ENCODE measurements at regions not wholly inside any gene's neighbourhood (a gene's known extent, or its start where the extent isn't known, plus 50 kb on each side); places are given as distances from the start of the nearest gene placed in this dataset.
"Not testable (repeated sequence)": the region's sequence is repeated elsewhere in the genome, so short reads cannot be mapped to it uniquely, and the experiment has no call there.

GRCh38 chr14:80286744-80287143 is 75.4 kb upstream of the DIO2 start:
- not testable (repeated sequence) for DNase-seq

GRCh38 chr14:80278293-80279023 is 67.2 kb upstream of the DIO2 start:
- DNase-seq = no peak

- no peak for DNase-seq
Measured at GRCh38 chr14:80275208-80275850, 64.0 kb upstream of the DIO2 start.

- not testable (repeated sequence) for DNase-seq
Measured at GRCh38 chr14:80274310-80274709, 63.0 kb upstream of the DIO2 start.

GRCh38 chr14:80271389-80271788 is 60.1 kb upstream of the DIO2 start:
- no peak for DNase-seq

GRCh38 chr14:80269353-80269925 is 58.1 kb upstream of the DIO2 start:
- no peak for DNase-seq

- no peak for DNase-seq
Measured at GRCh38 chr14:80266930-80267329, 55.6 kb upstream of the DIO2 start.

- DNase-seq = no peak
Measured at GRCh38 chr14:80264702-80265101, 53.4 kb upstream of the DIO2 start.

All from MV-4-11 (cell line).